GM12892 (cell line): ENCODE measurements at regions not wholly inside any gene's neighbourhood (a gene's known extent, or its start where the extent isn't known, plus 50 kb on each side); places are given as distances from the start of the nearest gene placed in this dataset.

ENCODE experiments used
- POLR2A ChIP-seq: IDR thresholded peaks from 2 replicates; pipeline ENCODE4 v1.6.1; 2011; ENCODE audit warnings: low read depth, low read length, control low read depth
- POLR2AphosphoS5 ChIP-seq: IDR thresholded peaks from 2 replicates; pipeline ENCODE4 v1.6.1; 2011; ENCODE audit warnings: low read depth, low read length, control low read depth
- TAF1 ChIP-seq: IDR thresholded peaks from 2 replicates; pipeline ENCODE4 v1.6.1; 2011; ENCODE audit warnings: low read depth, mild to moderate bottlenecking, control low read depth, low read length, borderline replicate concordance

DNA sequence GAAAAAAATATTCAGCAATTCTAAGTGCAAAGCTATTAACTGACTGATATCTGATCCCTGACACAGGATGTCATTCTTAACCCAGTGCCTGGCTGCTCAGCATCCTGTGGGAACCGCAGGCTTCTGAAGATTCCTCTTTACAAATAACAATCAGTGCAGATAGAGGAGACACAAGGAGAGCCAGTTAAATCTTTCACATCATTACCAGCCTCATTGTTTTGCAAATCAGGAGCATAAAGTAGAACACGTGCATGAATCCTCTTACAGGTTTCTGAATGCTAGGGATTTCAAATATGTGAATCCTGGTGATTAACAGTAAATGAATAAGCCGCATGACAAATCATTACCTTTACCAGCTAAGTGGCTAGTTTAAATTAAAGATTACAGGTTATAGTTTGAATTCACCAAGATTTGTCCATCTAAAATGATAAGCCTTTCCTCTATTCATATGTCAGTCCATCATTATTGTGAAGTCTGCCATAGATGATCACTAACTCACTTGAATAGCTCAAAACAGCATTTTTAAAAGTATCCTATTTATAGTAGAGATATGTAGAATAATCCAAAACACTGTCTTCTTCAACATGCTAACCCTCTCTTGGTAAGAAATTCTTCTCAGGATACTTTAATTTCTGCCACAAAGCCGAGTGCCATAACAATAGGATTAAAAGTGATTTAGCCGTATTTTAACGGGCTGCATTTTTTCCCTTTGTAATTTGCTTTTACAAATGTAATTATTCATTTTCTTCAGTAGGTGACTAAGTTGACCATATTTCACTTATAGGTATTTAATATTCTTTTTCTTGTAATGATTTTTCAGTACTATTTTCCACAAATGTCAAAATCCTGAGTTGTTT lies 367.3 kb upstream of the EPHA7 start:
- TF ChIP-seq POLR2AphosphoS5 (no peak), TAF1 (no peak), POLR2A (no peak)
